H1 (cell line): ENCODE measurements at regions not wholly inside any gene's neighbourhood (a gene's known extent, or its start where the extent isn't known, plus 50 kb on each side); places are given as distances from the start of the nearest gene placed in this dataset.

ENCODE experiments used
- CTCF ChIA-PET: fragments of 300-600 bp; sonication (Branson Sonifier 250); formaldehyde crosslinking; loops from one replicate; lab custom pipeline; 2021; ENCODE audit not compliant: partially characterized antibody; lab: Charles Lee
- POLR2A ChIA-PET: fragments of 300-600 bp; sonication (Branson Sonifier 250); formaldehyde crosslinking; loops from one replicate; lab custom pipeline; 2021; ENCODE audit warnings: inconsistent platforms; ENCODE audit not compliant: partially characterized antibody; lab: Charles Lee
- DNase-seq, 2 experiments: peaks; one replicate each; pipeline versions ENCODE4 v3.0.0 to v3.0.0-alpha.2; 2010 to 2022; ENCODE audit warnings: low spot score in 2 of 2, low read depth in 1 of 2, mixed read lengths in 1 of 2
- FAIRE-seq: peaks from 2 replicates; lab custom pipeline; 2011; peaks lifted over from hg19 to GRCh38; lab: Jason Lieb, UNC
- H2AFZ ChIP-seq: 2 replicates; pipeline ENCODE4 v1.8.1; 2012; ENCODE audit warnings: low read length, inconsistent platforms
- H2AK5ac ChIP-seq: 2 replicates; pipeline ENCODE4 v1.6.1; 2013; ENCODE audit warnings: low read depth, low read length
- H2BK120ac ChIP-seq: replicated peaks from 2 replicates; pipeline ENCODE3; 2013; ENCODE audit warnings: low read depth, low read length, inconsistent platforms
- H2BK12ac ChIP-seq: 2 replicates; pipeline ENCODE4 v1.6.1; 2013; ENCODE audit warnings: low read depth, low read length
- H2BK15ac ChIP-seq: 2 replicates; pipeline ENCODE4 v1.6.1; 2013; ENCODE audit warnings: low read length
- H2BK20ac ChIP-seq: 2 replicates; pipeline ENCODE4 v1.6.1; 2013; ENCODE audit warnings: low read length
- H2BK5ac ChIP-seq: 2 replicates; pipeline ENCODE4 v1.6.1; 2013; ENCODE audit warnings: low read depth, low read length
- H3K14ac ChIP-seq: 2 replicates; pipeline ENCODE4 v1.6.1; 2013; ENCODE audit warnings: inconsistent platforms; ENCODE audit not compliant: insufficient read length
- H3K18ac ChIP-seq: 2 replicates; pipeline ENCODE4 v1.6.1; 2013; ENCODE audit warnings: low read length; ENCODE audit errors: extremely low read depth
- H3K23ac ChIP-seq: 2 replicates; pipeline ENCODE4 v1.6.1; 2013; ENCODE audit warnings: inconsistent platforms; ENCODE audit not compliant: insufficient read length
- H3K23me2 ChIP-seq: 2 replicates; pipeline ENCODE4 v1.6.1; 2013; ENCODE audit warnings: low read depth, low read length
- H3K27ac ChIP-seq: 2 replicates; pipeline ENCODE4 v1.6.1; 2011; ENCODE audit warnings: low read depth, low read length, inconsistent platforms
- H3K27me3 ChIP-seq, 4 experiments: replicated peaks in 1 of 4; 1 replicate in 1 of 4; 2 replicates in 3 of 4; pipeline versions ENCODE4 v1.6.1 to v1.8.1; 2011 to 2013; ENCODE audit warnings: low read length in 3 of 4, mild to moderate bottlenecking in 3 of 4, inconsistent platforms in 2 of 4, mixed read lengths in 2 of 4, moderate library complexity in 1 of 4; ENCODE audit not compliant: control insufficient read depth in 3 of 4, insufficient read depth in 3 of 4; ENCODE audit errors: extremely low read depth in 1 of 4
- H3K36me3 ChIP-seq, 4 experiments: 2 replicates each; pipeline versions ENCODE4 v1.6.1 to v1.8.1; 2011 to 2013; ENCODE audit warnings: mild to moderate bottlenecking in 4 of 4, low read length in 3 of 4, moderate library complexity in 2 of 4, control low read depth in 1 of 4, inconsistent platforms in 1 of 4; ENCODE audit not compliant: insufficient read depth in 4 of 4, control insufficient read depth in 2 of 4
- H3K4ac ChIP-seq: replicated peaks from 2 replicates; pipeline ENCODE3; 2013; ENCODE audit warnings: low read length, low read depth, mixed read lengths, inconsistent platforms; ENCODE audit not compliant: insufficient read length
- H3K4me1 ChIP-seq, 4 experiments: replicated peaks in 1 of 4; 1 replicate in 1 of 4; 2 replicates in 3 of 4; pipeline versions ENCODE4 v1.6.1 to v1.8.1; 2011 to 2013; ENCODE audit warnings: low read length in 3 of 4, inconsistent platforms in 2 of 4, mixed read lengths in 1 of 4; ENCODE audit not compliant: insufficient read depth in 4 of 4, control insufficient read depth in 3 of 4
- H3K4me2 ChIP-seq, 2 experiments: 2 replicates each; pipeline versions ENCODE4 v1.6.1 to v1.8.1; 2011 to 2013; ENCODE audit warnings: low read depth in 2 of 2, low read length in 2 of 2, control low read depth in 1 of 2, inconsistent platforms in 1 of 2, mild to moderate bottlenecking in 1 of 2; ENCODE audit not compliant: insufficient read depth in 1 of 2
- H3K4me3 ChIP-seq, 4 experiments: fragments of 200-600, 300-600 bp in 1 of 4; sonication (generic), shearing (Covaris generic), sonication (Bioruptor Twin) in 1 of 4; 2 replicates each; pipeline versions ENCODE4 v1.5.1 to v1.8.1; 2011 to 2016; ENCODE audit warnings: low read length in 4 of 4, low read depth in 3 of 4, control low read depth in 2 of 4, inconsistent platforms in 2 of 4, mild to moderate bottlenecking in 2 of 4, mixed read lengths in 1 of 4, moderate library complexity in 1 of 4; ENCODE audit not compliant: insufficient read depth in 2 of 4; ENCODE audit errors: extremely low read depth in 1 of 4
- H3K56ac ChIP-seq: replicated peaks from 2 replicates; pipeline ENCODE3; 2013; ENCODE audit warnings: low read depth, mild to moderate bottlenecking, mixed read lengths, low read length, inconsistent platforms; ENCODE audit not compliant: insufficient read length
- H3K79me1 ChIP-seq: 2 replicates; pipeline ENCODE4 v1.6.1; 2013; ENCODE audit warnings: low read depth, low read length, control low read depth
- H3K79me2 ChIP-seq, 2 experiments: 2 replicates each; pipeline versions ENCODE4 v1.6.1 to v1.8.1; 2012 to 2013; ENCODE audit warnings: low read length in 2 of 2, mild to moderate bottlenecking in 2 of 2, inconsistent platforms in 1 of 2; ENCODE audit not compliant: insufficient read depth in 2 of 2, control insufficient read depth in 1 of 2
- H3K9ac ChIP-seq, 4 experiments: replicated peaks in 1 of 4; 1 replicate in 1 of 4; 2 replicates in 3 of 4; pipeline versions ENCODE4 v1.6.1 to v1.8.1; 2011 to 2013; ENCODE audit warnings: low read depth in 3 of 4, low read length in 3 of 4, control low read depth in 2 of 4, mild to moderate bottlenecking in 2 of 4, moderate library complexity in 2 of 4, inconsistent platforms in 1 of 4; ENCODE audit errors: extremely low read depth in 1 of 4
- H3K9me3 ChIP-seq, 2 experiments: 2 replicates each; pipeline versions ENCODE4 v1.6.1 to v1.8.1; 2012 to 2013; ENCODE audit warnings: mild to moderate bottlenecking in 2 of 2, moderate library complexity in 2 of 2, control low read depth in 1 of 2, inconsistent platforms in 1 of 2, low read depth in 1 of 2, low read length in 1 of 2, mixed read lengths in 1 of 2; ENCODE audit not compliant: insufficient read depth in 2 of 2
- H4K20me1 ChIP-seq, 2 experiments: replicated peaks in 1 of 2; 2 replicates each; pipeline versions ENCODE3 to v1.8.1; 2011 to 2013; ENCODE audit warnings: inconsistent platforms in 2 of 2, low read length in 2 of 2, mild to moderate bottlenecking in 1 of 2; ENCODE audit not compliant: insufficient read depth in 2 of 2, control insufficient read depth in 1 of 2
- H4K5ac ChIP-seq: 2 replicates; pipeline ENCODE4 v1.6.1; 2013; ENCODE audit warnings: low read length, low read depth, mixed read lengths, inconsistent platforms; ENCODE audit not compliant: insufficient read length
- H4K8ac ChIP-seq: 2 replicates; pipeline ENCODE4 v1.8.0; 2013; ENCODE audit warnings: mild to moderate bottlenecking, moderate library complexity, low read length, inconsistent platforms; ENCODE audit not compliant: insufficient read depth; ENCODE audit errors: extremely low read depth
- H4K91ac ChIP-seq: replicated peaks from 2 replicates; pipeline ENCODE3; 2013; ENCODE audit warnings: low read length, mixed read lengths, inconsistent platforms; ENCODE audit not compliant: insufficient read length
- CHD2 ChIP-seq: IDR thresholded peaks from 2 replicates; pipeline ENCODE4 v1.6.1; 2012; ENCODE audit warnings: low read length, improper control_type of control experiment
- HDAC6 ChIP-seq: IDR thresholded peaks from one replicate; pipeline ENCODE4 v1.7.1; 2012; ENCODE audit warnings: low read depth, mild to moderate bottlenecking, inconsistent platforms, low read length, moderate library complexity
- KDM5A ChIP-seq: fragments of 200-600 bp; IDR thresholded peaks from 2 replicates; pipeline ENCODE4 v1.7.1; 2012; ENCODE audit warnings: mild to moderate bottlenecking, low read length, inconsistent platforms, mixed read lengths
- PHF8 ChIP-seq: fragments of 200-600 bp; sonication (generic); conservative IDR thresholded peaks from 2 replicates; pipeline ENCODE4 v1.7.1; 2012; ENCODE audit warnings: low read depth, mild to moderate bottlenecking, inconsistent platforms, low read length, moderate library complexity
- RAD21 ChIP-seq, 2 experiments: IDR thresholded peaks in 1 of 2; conservative IDR thresholded peaks in 1 of 2; 2 replicates each; pipeline ENCODE4 v1.6.1; 2011; ENCODE audit warnings: low read depth in 2 of 2, low read length in 2 of 2, improper control_type of control experiment in 1 of 2, inconsistent platforms in 1 of 2, mild to moderate bottlenecking in 1 of 2, moderate library complexity in 1 of 2
- SIRT6 ChIP-seq: IDR thresholded peaks from one replicate; pipeline ENCODE4 v1.7.1; 2012; ENCODE audit warnings: low read length, inconsistent platforms
- TBP ChIP-seq: IDR thresholded peaks from 2 replicates; pipeline ENCODE4 v1.6.1; 2011; ENCODE audit warnings: low read depth, low read length, improper control_type of control experiment
- WGBS, 2 experiments: shearing (Covaris generic) in 1 of 2; methylation state at CpG; one replicate each; pipeline versions ENCODE4 v1.1.6 to v1.1.7; 2013 to 2015; ENCODE audit warnings: low lambda C conversion rate in 2 of 2, mixed read lengths in 2 of 2, inconsistent platforms in 1 of 2, low coverage in 1 of 2, missing lambda C conversion rate in 1 of 2; ENCODE audit not compliant: insufficient replicate concordance in 2 of 2, insufficient coverage in 1 of 2, insufficient read length in 1 of 2; ENCODE audit errors: extremely low coverage in 1 of 2, missing lambda C conversion rate in 1 of 2; 5-methylcytosine and 5-hydroxymethylcytosine counted together
- TF ChIP-seq, protein P1 (sequence below): IDR thresholded peaks from 2 replicates; pipeline ENCODE4 v1.6.1; 2011; ENCODE audit warnings: low read length, improper control_type of control experiment

DNA sequence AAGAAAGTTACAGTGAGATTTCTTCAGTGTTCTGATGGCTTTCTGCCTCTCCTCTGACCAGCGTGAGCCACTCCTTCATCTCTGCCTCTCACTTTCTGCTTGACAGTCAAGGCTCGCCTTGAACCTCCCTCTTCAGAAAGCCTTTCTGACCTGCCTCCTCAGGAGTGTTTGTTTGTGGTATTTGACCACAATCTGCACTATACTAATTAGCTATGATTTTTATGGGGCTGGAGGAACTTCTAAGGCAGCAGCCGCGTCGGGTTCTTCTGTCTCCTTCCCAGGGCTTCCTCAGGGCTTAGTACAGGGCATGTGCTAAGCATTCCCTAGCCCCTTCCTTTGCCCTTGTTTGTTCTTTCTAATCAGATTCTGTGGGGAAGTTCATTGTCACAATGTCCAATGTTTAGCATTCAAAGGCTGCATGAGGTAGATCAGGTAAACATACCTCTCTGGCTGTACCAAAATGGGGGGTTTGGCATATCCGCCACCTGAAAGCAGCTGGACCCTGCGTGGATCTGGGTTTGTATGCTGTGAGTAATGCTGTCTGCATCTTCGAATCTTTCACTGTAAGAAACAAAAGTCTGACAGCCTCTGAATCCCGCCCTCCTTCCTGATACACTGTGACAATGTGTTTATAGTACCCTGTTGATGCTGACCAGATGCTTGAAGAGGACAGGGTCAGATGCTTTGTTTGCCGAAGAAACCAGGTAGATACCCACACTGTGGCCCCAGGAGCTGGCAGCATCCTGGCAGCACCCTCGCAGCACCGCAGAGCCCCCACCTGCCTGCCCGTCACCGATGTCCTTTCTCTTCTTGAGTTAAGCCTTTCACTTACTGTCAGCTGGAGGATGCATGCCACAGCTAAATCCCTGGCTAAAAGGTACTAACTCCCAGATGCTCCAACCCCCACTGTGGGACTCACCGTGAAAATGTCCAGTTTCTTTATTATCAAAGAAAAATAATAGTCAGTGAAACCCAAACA is 260.8 kb upstream of the HDAC4 start:
- Histone ChIP-seq H4K8ac (no peak overlapping the region; the same call in 1 of the 2 replicates), H3K23ac (no peak overlapping the region), H2BK20ac (no peak overlapping the region), H3K4me3 (no peak overlapping the region), H3K9me3 (no peaks in the 10 kb centered on the region; a peak in 1 of 4 replicates), H3K79me2 (no peaks in the 10 kb centered on the region), H2BK12ac (no peak overlapping the region), H3K56ac (no peak overlapping the region), H2BK5ac (no peak overlapping the region), H3K27ac (no peak overlapping the region), H3K23me2 (no peaks in the 10 kb centered on the region; the same call in 1 of the 2 replicates), H3K27me3 (peaks cover 0 to 2% (median 0%) of the 10 kb centered on the region in 4 experiments; a peak in 2 of 7 replicates), H3K79me1 (no peaks in the 10 kb centered on the region), H3K18ac (no peak overlapping the region), H3K36me3 (no peaks in the 10 kb centered on the region), H3K14ac (no peak overlapping the region), H2AFZ (no peak overlapping the region), H2BK15ac (no peak overlapping the region), H2AK5ac (no peak overlapping the region), H4K20me1 (no peaks in the 10 kb centered on the region), H3K9ac (no peak overlapping the region), H4K91ac (no peak overlapping the region), H3K4ac (no peak overlapping the region), H2BK120ac (no peak overlapping the region), H4K5ac (no peak overlapping the region), H3K4me2 (no peak overlapping the region), H3K4me1 (no peaks in the 10 kb centered on the region; a peak in 2 of 7 replicates)
- DNase-seq (no peak), FAIRE-seq (no peak)
- POLR2A ChIA-PET: no interaction called here
- TF ChIP-seq PHF8 (no peak), KDM5A (no peak), CHD2 (no peak), HDAC6 (no peak), SIRT6 (no peak), TBP (no peak), RAD21 (IDR thresholded peaks at IDR 0.05 in 1 of 2, conservative IDR thresholded peaks at IDR 0.05 in 1 of 2; ENCODE audit: low read depth in 2 of 2, low read length in 2 of 2) (no peak)
- TF ChIP-seq, protein P1, sequence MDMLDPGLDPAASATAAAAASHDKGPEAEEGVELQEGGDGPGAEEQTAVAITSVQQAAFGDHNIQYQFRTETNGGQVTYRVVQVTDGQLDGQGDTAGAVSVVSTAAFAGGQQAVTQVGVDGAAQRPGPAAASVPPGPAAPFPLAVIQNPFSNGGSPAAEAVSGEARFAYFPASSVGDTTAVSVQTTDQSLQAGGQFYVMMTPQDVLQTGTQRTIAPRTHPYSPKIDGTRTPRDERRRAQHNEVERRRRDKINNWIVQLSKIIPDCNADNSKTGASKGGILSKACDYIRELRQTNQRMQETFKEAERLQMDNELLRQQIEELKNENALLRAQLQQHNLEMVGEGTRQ: no peak
- CTCF ChIA-PET: no interaction called here
- WGBS, 2 experiments: 87% methylated on average over 15 of the region's 15 CpGs; no CpG with 5 or more reads in 1 of the 2 experiments
